SK-N-SH treated with all-trans-retinoic acid at 6 μM for 48 hours (cell line): ENCODE measurements at regions not wholly inside any gene's neighbourhood (a gene's known extent, or its start where the extent isn't known, plus 50 kb on each side); places are given as distances from the start of the nearest gene placed in this dataset.

Experiments used
- PATZ1 ChIP-seq: fragments of 250-450 bp; sonication (Bioruptor Pico); IDR thresholded peaks from 2 replicates; pipeline ENCODE4 v1.8.0; 2020; ENCODE audit warnings: mild to moderate bottlenecking, moderate library complexity, borderline replicate concordance
- RARB ChIP-seq: fragments of 250-450 bp; sonication (Bioruptor Pico); IDR thresholded peaks from 2 replicates; pipeline ENCODE4 v1.8.0; 2021; ENCODE audit warnings: mild to moderate bottlenecking, moderate library complexity
- TSHZ2 ChIP-seq: fragments of 250-450 bp; sonication (Bioruptor Pico); IDR thresholded peaks from 2 replicates; pipeline ENCODE4 v1.5.0; 2020; ENCODE audit warnings: mild to moderate bottlenecking, moderate library complexity
- ZC3H10 ChIP-seq: fragments of 250-450 bp; sonication (Bioruptor Pico); IDR thresholded peaks from 2 replicates; pipeline ENCODE4 v1.5.1; 2021; ENCODE audit warnings: mild to moderate bottlenecking, moderate library complexity
- ZFP30 ChIP-seq: fragments of 450-650 bp; formaldehyde crosslinking; IDR thresholded peaks from 2 replicates; pipeline ENCODE4 v1.5.0; 2022; ENCODE audit warnings: mild to moderate bottlenecking, moderate library complexity
- ZNF8 ChIP-seq: fragments of 450-650 bp; formaldehyde crosslinking; IDR thresholded peaks from 2 replicates; pipeline ENCODE4 v1.5.0; 2020; ENCODE audit warnings: mild to moderate bottlenecking, moderate library complexity

GRCh38 chr10:60666221-60666620 is 112.1 kb upstream of the CDK1 start:
- TF ChIP-seq ZNF8 (CRISPR knock-in tag): no peak
- TF ChIP-seq RARB (CRISPR knock-in tag): no peak
- no peak for TF ChIP-seq ZC3H10 (CRISPR knock-in tag)
- TF ChIP-seq TSHZ2 (CRISPR knock-in tag): no peak
- no peak for TF ChIP-seq ZFP30
- no peak for TF ChIP-seq PATZ1 (CRISPR knock-in tag)
